GM12878 (cell line): ENCODE measurements at regions not wholly inside any gene's neighbourhood (a gene's known extent, or its start where the extent isn't known, plus 50 kb on each side); places are given as distances from the start of the nearest gene placed in this dataset.
A peak's percentile ranks its signal among the peaks of the same experiment; 100 is the strongest.

Source experiments
- ATAC-seq: fragments of 200-7000 bp; cut with Tn5 transposase; 3 replicates; pipeline ENCODE4 v1.9.1; 2020; ENCODE audit warnings: mild to moderate bottlenecking, moderate library complexity
- BruUV-seq: library from RNA; stranded (reverse); fragments of 400-500 nt; replicated peaks from 2 replicates; lab custom pipeline; 2021; lab: Mats Ljungman, UMichigan
- CTCF ChIA-PET: fragments of 300-600 bp; sonication (Branson Sonifier 250); formaldehyde crosslinking; extraction: SDS; loops from one replicate; lab custom pipeline; 2021; ENCODE audit warnings: inconsistent platforms; lab: Yijun Ruan, JAX
- POLR2A ChIA-PET: fragments of 350-600 bp; formaldehyde crosslinking; extraction: SDS; loops from one replicate; lab custom pipeline; 2021; ENCODE audit warnings: inconsistent platforms; lab: Charles Lee
- RAD21 ChIA-PET: fragments of 300-600 bp; sonication (Branson Sonifier 250); formaldehyde crosslinking; loops from one replicate; lab custom pipeline; 2023; ENCODE audit warnings: antibody characterized with exemption; ENCODE audit not compliant: unreplicated experiment; lab: Charles Lee
- SMC1A ChIA-PET: fragments of 300-600 bp; sonication (Branson Sonifier 250); formaldehyde crosslinking; loops from one replicate; lab custom pipeline; 2023; ENCODE audit not compliant: unreplicated experiment, uncharacterized antibody; lab: Charles Lee
- DNase-seq: peaks from one replicate; pipeline ENCODE4 v3.0.0-alpha.2; 2011; ENCODE audit warnings: low read depth, low spot score
- FAIRE-seq: peaks from 3 replicates; lab custom pipeline; 2011; peaks lifted over from hg19 to GRCh38; lab: Jason Lieb, UNC
- H2AFZ ChIP-seq: 2 replicates; pipeline ENCODE4 v1.6.0; 2011; ENCODE audit warnings: low read depth, low read length, control low read depth; ENCODE audit not compliant: control insufficient read depth
- H3K27ac ChIP-seq: 2 replicates; pipeline ENCODE4 v1.5.1; 2011; ENCODE audit warnings: control low read depth; ENCODE audit not compliant: control insufficient read depth, insufficient read depth
- H3K27me3 ChIP-seq, 2 experiments: replicated peaks in 1 of 2; 2 replicates each; pipeline versions ENCODE4 v1.6.0 to v1.6.1; 2011; ENCODE audit warnings: low read length in 1 of 2; ENCODE audit not compliant: control insufficient read depth in 2 of 2, insufficient read depth in 2 of 2
- H3K36me3 ChIP-seq, 2 experiments: 2 replicates each; pipeline ENCODE4 v1.5.1; 2011; ENCODE audit warnings: low read length in 1 of 2; ENCODE audit not compliant: control insufficient read depth in 2 of 2, insufficient read depth in 2 of 2
- H3K4me1 ChIP-seq: 2 replicates; pipeline ENCODE4 v1.6.1; 2011; ENCODE audit warnings: mild to moderate bottlenecking, low read length, moderate library complexity, mixed read lengths; ENCODE audit not compliant: control insufficient read depth, insufficient read depth
- H3K4me2 ChIP-seq: 2 replicates; pipeline ENCODE4 v1.6.0; 2011; ENCODE audit warnings: control low read depth; ENCODE audit not compliant: control insufficient read depth, insufficient read depth
- H3K4me3 ChIP-seq: fragments of 200-600 bp; sonication (generic); 2 replicates; pipeline ENCODE4 v1.5.1; 2016
- H3K79me2 ChIP-seq: 2 replicates; pipeline ENCODE4 v1.6.0; 2011; ENCODE audit warnings: low read length; ENCODE audit not compliant: control insufficient read depth, insufficient read depth
- H3K9ac ChIP-seq: 2 replicates; pipeline ENCODE4 v1.8.0; 2011; ENCODE audit warnings: low read length, control low read depth, mixed read lengths; ENCODE audit not compliant: control insufficient read depth, insufficient read depth
- H3K9me3 ChIP-seq: replicated peaks from 3 replicates; pipeline ENCODE4 v1.5.1; 2011; ENCODE audit warnings: mild to moderate bottlenecking, low read length; ENCODE audit not compliant: control insufficient read depth, insufficient read depth
- H4K20me1 ChIP-seq: 2 replicates; pipeline ENCODE4 v1.6.0; 2011; ENCODE audit not compliant: control insufficient read depth, insufficient read depth
- ATF7 ChIP-seq: fragments of 450-650 bp; IDR thresholded peaks from 2 replicates; pipeline ENCODE4 v1.6.1; 2016; ENCODE audit warnings: low read depth, mild to moderate bottlenecking
- CHD1 ChIP-seq: IDR thresholded peaks from 2 replicates; pipeline ENCODE4 v1.6.1; 2012; ENCODE audit warnings: low read depth, low read length, improper control_type of control experiment
- CREB1 ChIP-seq: IDR thresholded peaks from 2 replicates; pipeline ENCODE4 v1.6.1; 2012; ENCODE audit warnings: low read depth, mild to moderate bottlenecking, inconsistent platforms
- ETV6 ChIP-seq, 2 experiments: fragments of 450-650 bp in 1 of 2; IDR thresholded peaks in 1 of 2; conservative IDR thresholded peaks in 1 of 2; 2 replicates each; pipeline ENCODE4 v1.6.1; 2014; ENCODE audit warnings: antibody characterized with exemption in 1 of 2, borderline replicate concordance in 1 of 2, low read depth in 1 of 2, mild to moderate bottlenecking in 1 of 2, moderate library complexity in 1 of 2
- GATAD2B ChIP-seq: fragments of 450-650 bp; conservative IDR thresholded peaks from 2 replicates; pipeline ENCODE4 v1.6.1; 2017; ENCODE audit warnings: low read depth, mild to moderate bottlenecking, moderate library complexity
- HDAC2 ChIP-seq: fragments of 200-600 bp; sonication (generic); IDR thresholded peaks from 2 replicates; pipeline ENCODE4 v1.6.1; 2017
- IRF4 ChIP-seq: IDR thresholded peaks from 2 replicates; pipeline ENCODE4 v1.6.1; 2011; ENCODE audit warnings: low read depth, low read length
- MTA2 ChIP-seq: fragments of 450-650 bp; IDR thresholded peaks from 2 replicates; pipeline ENCODE4 v1.6.1; 2016; ENCODE audit warnings: low read depth, mild to moderate bottlenecking, moderate library complexity
- MTA3 ChIP-seq: IDR thresholded peaks from 2 replicates; pipeline ENCODE4 v1.6.1; 2012; ENCODE audit warnings: low read length, inconsistent platforms, borderline replicate concordance
- NFIC ChIP-seq: IDR thresholded peaks from 2 replicates; pipeline ENCODE4 v1.6.1; 2012; ENCODE audit warnings: low read depth, mild to moderate bottlenecking, inconsistent platforms, low read length, moderate library complexity
- NFYA ChIP-seq: IDR thresholded peaks from 2 replicates; pipeline ENCODE4 v1.6.1; 2011; ENCODE audit warnings: low read depth, mild to moderate bottlenecking, low read length, improper control_type of control experiment, borderline replicate concordance
- RBBP5 ChIP-seq: fragments of 200-600 bp; sonication (generic); conservative IDR thresholded peaks from 2 replicates; pipeline ENCODE4 v1.6.1; 2016
- RUNX3 ChIP-seq: IDR thresholded peaks from 2 replicates; pipeline ENCODE4 v1.6.1; 2012; ENCODE audit warnings: low read length, inconsistent platforms
- SRF ChIP-seq, 2 experiments: IDR thresholded peaks; 2 replicates each; pipeline ENCODE4 v1.6.1; 2011; ENCODE audit warnings: low read depth in 2 of 2, low read length in 2 of 2, mild to moderate bottlenecking in 1 of 2, moderate library complexity in 1 of 2
- TCF3 ChIP-seq: IDR thresholded peaks from 2 replicates; pipeline ENCODE4 v1.6.1; 2012; ENCODE audit warnings: low read depth, mild to moderate bottlenecking, low read length, borderline replicate concordance; ENCODE audit not compliant: insufficient read depth
- WGBS: methylation state at CpG from one replicate; pipeline ENCODE4 v1.1.6; 2016; ENCODE audit warnings: low lambda C conversion rate; ENCODE audit not compliant: insufficient replicate concordance, insufficient coverage; ENCODE audit errors: missing lambda C conversion rate; 5-methylcytosine and 5-hydroxymethylcytosine counted together
- in situ Hi-C: fragments of 300-500 bp; cut with MboI; formaldehyde crosslinking; loops from 9 replicates; pipeline ENCODE4 v1.14.3; 2018; ENCODE audit warnings: mixed read lengths
- intact Hi-C: fragments of 100-400 bp; cut with micrococcal nuclease; formaldehyde crosslinking; loops from one replicate; pipeline ENCODE4 v1.14.2; 2022; ENCODE audit not compliant: unreplicated experiment
- TF ChIP-seq, protein P1 (sequence below): fragments of 450-650 bp; IDR thresholded peaks from 2 replicates; pipeline ENCODE4 v1.6.1; 2016; ENCODE audit warnings: mild to moderate bottlenecking
- TF ChIP-seq, protein P2 (sequence below): fragments of 450-650 bp; conservative IDR thresholded peaks from 2 replicates; pipeline ENCODE4 v1.6.1; 2017; ENCODE audit warnings: mild to moderate bottlenecking, moderate library complexity
- TF ChIP-seq, protein P3 (sequence below): fragments of 450-650 bp; IDR thresholded peaks from 2 replicates; pipeline ENCODE4 v1.6.1; 2014; ENCODE audit warnings: mild to moderate bottlenecking
- TF ChIP-seq, protein P4 (sequence below): IDR thresholded peaks from 2 replicates; pipeline ENCODE4 v1.6.1; 2011; ENCODE audit warnings: low read depth, low read length, improper control_type of control experiment, borderline replicate concordance

DNA sequence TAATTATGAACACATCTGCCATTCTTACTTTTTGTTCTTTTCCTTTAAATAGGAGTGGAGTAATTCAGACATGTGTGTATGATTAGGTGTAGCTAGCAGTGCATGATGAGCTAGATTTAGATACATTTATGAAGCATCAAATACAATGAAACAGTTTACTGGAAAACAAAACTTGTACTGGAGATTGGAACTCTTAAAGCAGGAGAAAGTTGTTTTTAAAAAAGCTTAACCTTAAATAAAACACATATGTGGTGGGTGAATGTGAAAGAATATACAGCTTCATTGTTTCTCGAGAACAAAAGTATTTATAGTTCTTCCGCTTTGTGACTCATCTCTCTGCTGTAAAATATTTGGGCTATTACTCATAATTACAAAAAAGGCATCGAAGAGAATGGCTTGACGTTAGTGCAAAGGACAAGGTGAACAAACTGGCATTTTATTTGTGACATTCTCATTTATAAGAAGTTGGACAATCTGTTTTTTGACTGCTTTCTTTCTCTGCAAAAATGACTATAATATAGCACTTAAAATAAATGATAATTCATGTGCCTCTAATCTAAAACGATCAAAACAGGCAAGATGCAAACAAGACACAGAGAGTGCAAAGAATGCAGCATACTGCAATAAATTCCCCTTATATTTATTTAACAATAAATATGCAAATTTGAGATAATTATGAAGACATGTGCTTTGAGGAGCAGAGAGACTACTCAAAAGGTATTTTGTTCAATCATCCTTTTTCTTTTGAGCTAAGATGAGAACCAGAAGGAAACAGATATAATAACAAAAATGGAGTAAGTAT, 478.8 kb downstream of the CETN3 start:
- CTCF ChIA-PET = interaction anchor here (1.2 to 1.5 kb wide), 2 partner anchors 85 to 334 kb away, joined by 3 to 4 read pairs; no protein-coding TSS in a partner anchor
- peak; percentile 89 for FAIRE-seq
- in situ Hi-C loops = no loop called here
- TF ChIP-seq MTA2 = peak; percentile 73
- TF ChIP-seq, protein P1, sequence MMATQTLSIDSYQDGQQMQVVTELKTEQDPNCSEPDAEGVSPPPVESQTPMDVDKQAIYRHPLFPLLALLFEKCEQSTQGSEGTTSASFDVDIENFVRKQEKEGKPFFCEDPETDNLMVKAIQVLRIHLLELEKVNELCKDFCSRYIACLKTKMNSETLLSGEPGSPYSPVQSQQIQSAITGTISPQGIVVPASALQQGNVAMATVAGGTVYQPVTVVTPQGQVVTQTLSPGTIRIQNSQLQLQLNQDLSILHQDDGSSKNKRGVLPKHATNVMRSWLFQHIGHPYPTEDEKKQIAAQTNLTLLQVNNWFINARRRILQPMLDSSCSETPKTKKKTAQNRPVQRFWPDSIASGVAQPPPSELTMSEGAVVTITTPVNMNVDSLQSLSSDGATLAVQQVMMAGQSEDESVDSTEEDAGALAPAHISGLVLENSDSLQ = no peak
- no peak for TF ChIP-seq GATAD2B
- 0 out of 2 replicates have a peak, but pooled peaks have one; percentile 65 for TF ChIP-seq RBBP5
- TF ChIP-seq TCF3 = no peak
- TF ChIP-seq NFIC = peak; percentile 91
- TF ChIP-seq, protein P2, sequence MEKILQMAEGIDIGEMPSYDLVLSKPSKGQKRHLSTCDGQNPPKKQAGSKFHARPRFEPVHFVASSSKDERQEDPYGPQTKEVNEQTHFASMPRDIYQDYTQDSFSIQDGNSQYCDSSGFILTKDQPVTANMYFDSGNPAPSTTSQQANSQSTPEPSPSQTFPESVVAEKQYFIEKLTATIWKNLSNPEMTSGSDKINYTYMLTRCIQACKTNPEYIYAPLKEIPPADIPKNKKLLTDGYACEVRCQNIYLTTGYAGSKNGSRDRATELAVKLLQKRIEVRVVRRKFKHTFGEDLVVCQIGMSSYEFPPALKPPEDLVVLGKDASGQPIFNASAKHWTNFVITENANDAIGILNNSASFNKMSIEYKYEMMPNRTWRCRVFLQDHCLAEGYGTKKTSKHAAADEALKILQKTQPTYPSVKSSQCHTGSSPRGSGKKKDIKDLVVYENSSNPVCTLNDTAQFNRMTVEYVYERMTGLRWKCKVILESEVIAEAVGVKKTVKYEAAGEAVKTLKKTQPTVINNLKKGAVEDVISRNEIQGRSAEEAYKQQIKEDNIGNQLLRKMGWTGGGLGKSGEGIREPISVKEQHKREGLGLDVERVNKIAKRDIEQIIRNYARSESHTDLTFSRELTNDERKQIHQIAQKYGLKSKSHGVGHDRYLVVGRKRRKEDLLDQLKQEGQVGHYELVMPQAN = no peak
- TF ChIP-seq, protein P3, sequence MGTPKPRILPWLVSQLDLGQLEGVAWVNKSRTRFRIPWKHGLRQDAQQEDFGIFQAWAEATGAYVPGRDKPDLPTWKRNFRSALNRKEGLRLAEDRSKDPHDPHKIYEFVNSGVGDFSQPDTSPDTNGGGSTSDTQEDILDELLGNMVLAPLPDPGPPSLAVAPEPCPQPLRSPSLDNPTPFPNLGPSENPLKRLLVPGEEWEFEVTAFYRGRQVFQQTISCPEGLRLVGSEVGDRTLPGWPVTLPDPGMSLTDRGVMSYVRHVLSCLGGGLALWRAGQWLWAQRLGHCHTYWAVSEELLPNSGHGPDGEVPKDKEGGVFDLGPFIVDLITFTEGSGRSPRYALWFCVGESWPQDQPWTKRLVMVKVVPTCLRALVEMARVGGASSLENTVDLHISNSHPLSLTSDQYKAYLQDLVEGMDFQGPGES = no peak
- no peak for TF ChIP-seq NFYA
- TF ChIP-seq ETV6 (conservative IDR thresholded peaks at IDR 0.05 in 1 of 2, IDR thresholded peaks at IDR 0.05 in 1 of 2; ENCODE audit: borderline replicate concordance in 1 of 2, low read depth in 1 of 2) = peak in 1 of 2 experiments; percentile 70; a peak in 1 of 4 replicates
- TF ChIP-seq RUNX3 = peak; percentile 57
- TF ChIP-seq MTA3 = peak; percentile 77
- peak; percentile 62; the same call in 1 of the 2 replicates for TF ChIP-seq CREB1
- 0 out of 2 replicates have a peak, but pooled peaks have one; percentile 32 for TF ChIP-seq IRF4
- no peak for TF ChIP-seq HDAC2
- TF ChIP-seq CHD1 = no peak
- TF ChIP-seq, protein P4, sequence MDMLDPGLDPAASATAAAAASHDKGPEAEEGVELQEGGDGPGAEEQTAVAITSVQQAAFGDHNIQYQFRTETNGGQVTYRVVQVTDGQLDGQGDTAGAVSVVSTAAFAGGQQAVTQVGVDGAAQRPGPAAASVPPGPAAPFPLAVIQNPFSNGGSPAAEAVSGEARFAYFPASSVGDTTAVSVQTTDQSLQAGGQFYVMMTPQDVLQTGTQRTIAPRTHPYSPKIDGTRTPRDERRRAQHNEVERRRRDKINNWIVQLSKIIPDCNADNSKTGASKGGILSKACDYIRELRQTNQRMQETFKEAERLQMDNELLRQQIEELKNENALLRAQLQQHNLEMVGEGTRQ = no peak
- TF ChIP-seq ATF7 = peak; percentile 77
- peak in 1 of 2 experiments; percentile 30; a peak in 1 of 4 replicates for TF ChIP-seq SRF (IDR thresholded peaks at IDR 0.05; ENCODE audit: low read depth in 2 of 2, low read length in 2 of 2)

More for the DNA sequence above, 478.8 kb downstream of the CETN3 start:
- ChIA-PET RAD21 (interaction anchor here (0.6 to 1.5 kb wide), 7 partner anchors 70 to 1198 kb away, joined by 3 to 4 read pairs (median 3); no protein-coding TSS in a partner anchor), SMC1A (interaction anchor here (0.6 to 1.5 kb wide), 10 partner anchors 9 to 494 kb away, joined by 3 to 4 read pairs (median 3); no protein-coding TSS in a partner anchor), POLR2A (no interaction called here)
- intact Hi-C loops = loop anchor here (10.0 kb wide), 2 partner anchors 1046 to 1206 kb away; partner anchors contain the start of gene MEF2C
- DNase-seq (peak; percentile 59), ATAC-seq (peak; percentile 91)
- H4K20me1 ChIP-seq = no peaks in the 10 kb centered on the region
- H3K4me1 ChIP-seq = peaks cover 12% of the 10 kb centered on the region; the same call in 1 of the 2 replicates
- H3K36me3 ChIP-seq = no peaks in the 10 kb centered on the region
- H3K79me2 ChIP-seq = no peaks in the 10 kb centered on the region
- no peak overlapping the region for H3K9ac ChIP-seq
- no peaks in the 10 kb centered on the region for H3K27me3 ChIP-seq
- peak overlapping the region; percentile 70 for H3K27ac ChIP-seq
- H3K9me3 ChIP-seq = no peaks in the 10 kb centered on the region
- peak overlapping the region; percentile 4; the same call in 1 of the 2 replicates for H3K4me3 ChIP-seq
- under 1% methylated on average over 5 of the region's 5 CpGs for WGBS
- no TSS peak for BruUV-seq
- H3K4me2 ChIP-seq = peak overlapping the region; percentile 72
- peak overlapping the region; percentile 63 for H2AFZ ChIP-seq
